PC-3 (cell line): ENCODE measurements at regions not wholly inside any gene's neighbourhood (a gene's known extent, or its start where the extent isn't known, plus 50 kb on each side); places are given as distances from the start of the nearest gene placed in this dataset.

Experiments used
- EZH2 ChIP-seq: fragments of 300-600 bp; sonication (generic); IDR thresholded peaks from one replicate; pipeline ENCODE4 v1.6.1; 2017; ENCODE audit warnings: antibody characterized with exemption, mild to moderate bottlenecking, low read length; ENCODE audit not compliant: unreplicated experiment
- TF ChIP-seq, protein P1 (sequence below): fragments of 300-600 bp; sonication (generic); conservative IDR thresholded peaks from 2 replicates; pipeline ENCODE4 v1.5.1; 2017; ENCODE audit warnings: antibody characterized with exemption, low read depth, mild to moderate bottlenecking, low read length

DNA sequence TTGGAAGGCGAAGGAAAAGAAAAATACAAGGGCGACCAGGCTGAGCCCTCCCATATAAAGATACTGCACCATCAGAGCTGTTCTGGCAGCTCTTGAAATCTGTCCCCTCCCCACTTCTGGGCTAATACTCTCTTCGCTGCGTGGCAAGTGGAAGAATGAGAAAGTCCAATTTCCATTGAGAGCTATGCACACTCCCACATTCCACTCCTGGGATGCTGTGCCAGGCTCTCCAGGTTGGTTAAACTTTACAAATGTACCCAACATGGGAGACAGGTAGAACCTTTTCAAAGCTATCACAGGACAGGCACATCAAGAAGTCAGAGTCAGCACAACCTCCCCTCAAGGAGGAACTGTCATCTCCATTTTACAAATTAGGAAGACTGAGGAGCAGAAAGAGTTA, 465.0 kb downstream of the SHQ1 start:
- TF ChIP-seq, protein P1, sequence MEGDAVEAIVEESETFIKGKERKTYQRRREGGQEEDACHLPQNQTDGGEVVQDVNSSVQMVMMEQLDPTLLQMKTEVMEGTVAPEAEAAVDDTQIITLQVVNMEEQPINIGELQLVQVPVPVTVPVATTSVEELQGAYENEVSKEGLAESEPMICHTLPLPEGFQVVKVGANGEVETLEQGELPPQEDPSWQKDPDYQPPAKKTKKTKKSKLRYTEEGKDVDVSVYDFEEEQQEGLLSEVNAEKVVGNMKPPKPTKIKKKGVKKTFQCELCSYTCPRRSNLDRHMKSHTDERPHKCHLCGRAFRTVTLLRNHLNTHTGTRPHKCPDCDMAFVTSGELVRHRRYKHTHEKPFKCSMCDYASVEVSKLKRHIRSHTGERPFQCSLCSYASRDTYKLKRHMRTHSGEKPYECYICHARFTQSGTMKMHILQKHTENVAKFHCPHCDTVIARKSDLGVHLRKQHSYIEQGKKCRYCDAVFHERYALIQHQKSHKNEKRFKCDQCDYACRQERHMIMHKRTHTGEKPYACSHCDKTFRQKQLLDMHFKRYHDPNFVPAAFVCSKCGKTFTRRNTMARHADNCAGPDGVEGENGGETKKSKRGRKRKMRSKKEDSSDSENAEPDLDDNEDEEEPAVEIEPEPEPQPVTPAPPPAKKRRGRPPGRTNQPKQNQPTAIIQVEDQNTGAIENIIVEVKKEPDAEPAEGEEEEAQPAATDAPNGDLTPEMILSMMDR: no peak
- TF ChIP-seq EZH2: no peak
